Neural cell (in vitro differentiated cells): ENCODE measurements at regions not wholly inside any gene's neighbourhood (a gene's known extent, or its start where the extent isn't known, plus 50 kb on each side); places are given as distances from the start of the nearest gene placed in this dataset.

Source experiments
- CTCF ChIP-seq: fragments of 450-650 bp; IDR thresholded peaks from 2 replicates; pipeline ENCODE4 v1.5.1; 2014; ENCODE audit warnings: antibody characterized with exemption, mild to moderate bottlenecking, moderate library complexity; ENCODE audit not compliant: poor library complexity, severe bottlenecking
- RAD21 ChIP-seq: fragments of 450-650 bp; conservative IDR thresholded peaks from 2 replicates; pipeline ENCODE4 v1.6.1; 2014; ENCODE audit warnings: antibody characterized with exemption, mild to moderate bottlenecking, moderate library complexity
- SMC3 ChIP-seq: fragments of 450-650 bp; conservative IDR thresholded peaks from 2 replicates; pipeline ENCODE4 v1.6.1; 2014; ENCODE audit warnings: antibody characterized with exemption, mild to moderate bottlenecking, moderate library complexity; ENCODE audit not compliant: poor library complexity

DNA sequence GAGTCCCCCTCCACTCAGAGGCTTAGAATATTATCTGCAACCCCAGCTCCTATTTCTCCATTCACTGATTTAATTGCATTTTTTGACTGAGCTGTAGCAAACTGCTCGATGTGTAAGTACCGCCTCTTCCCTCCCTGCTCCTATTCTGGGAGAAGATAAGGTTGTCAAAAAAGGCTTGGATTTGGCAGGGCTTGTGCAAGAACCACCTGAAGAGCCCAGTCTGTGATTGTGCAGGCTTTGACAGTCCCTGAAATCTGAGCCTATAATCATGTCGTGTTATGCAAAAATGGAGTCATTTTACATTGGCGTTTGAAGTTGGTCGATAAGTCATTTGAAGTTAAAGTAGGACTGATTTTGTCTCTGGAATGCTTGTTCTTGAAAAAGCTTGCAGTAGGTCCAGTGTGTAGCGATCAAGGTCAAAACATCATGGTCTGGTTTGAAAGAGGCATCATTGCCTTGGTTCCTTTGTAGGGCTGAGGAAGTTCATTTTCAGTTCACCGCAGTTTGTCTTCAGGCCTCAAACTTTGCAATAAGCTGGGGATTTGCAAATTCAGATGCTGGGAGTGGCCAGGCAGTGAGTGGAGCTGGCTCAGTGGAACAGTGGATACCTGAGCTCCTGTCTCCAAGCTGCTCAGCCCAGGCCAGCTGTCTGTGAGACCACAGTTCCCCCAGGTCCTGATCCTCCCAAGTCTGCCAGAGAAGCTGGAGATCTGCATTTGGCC lies 68.8 kb downstream of the KATNIP start:
- TF ChIP-seq RAD21 = no peak
- no peak for TF ChIP-seq CTCF
- TF ChIP-seq SMC3 = no peak
